Effector memory CD8-positive, alpha-beta T cell (primary cell): ENCODE measurements at regions not wholly inside any gene's neighbourhood (a gene's known extent, or its start where the extent isn't known, plus 50 kb on each side); places are given as distances from the start of the nearest gene placed in this dataset.

Experiments used
- ATAC-seq: fragments of 150-1000 bp; cut with Tn5 transposase; replicated peaks from 2 replicates; pipeline ENCODE4 v1.10.0; 2021; ENCODE audit warnings: mild to moderate bottlenecking, moderate library complexity
- DNase-seq, 3 experiments: peaks; one replicate each; pipeline ENCODE4 v3.0.0; 2021
- H3K27ac Mint-ChIP-seq, 2 donors: one replicate each; pipeline ENCODE4 v1.8.0; 2022; ENCODE audit warnings: mild to moderate bottlenecking in 2 of 2, mixed read lengths in 2 of 2, moderate library complexity in 2 of 2
- H3K27me3 Mint-ChIP-seq, 2 donors: one replicate each; pipeline ENCODE4 v1.8.0; 2022; ENCODE audit warnings: mixed read lengths in 2 of 2
- H3K36me3 Mint-ChIP-seq: one replicate; pipeline ENCODE4 v1.8.0; 2022; ENCODE audit warnings: mild to moderate bottlenecking, moderate library complexity, mixed read lengths; ENCODE audit not compliant: insufficient read depth
- H3K4me1 Mint-ChIP-seq, 2 donors: one replicate each; pipeline ENCODE4 v1.8.0; 2022; ENCODE audit warnings: low read depth in 2 of 2, mixed read lengths in 2 of 2
- H3K4me3 Mint-ChIP-seq, 2 donors: one replicate each; pipeline ENCODE4 v1.8.0; 2022; ENCODE audit warnings: mild to moderate bottlenecking in 2 of 2, mixed read lengths in 2 of 2, moderate library complexity in 2 of 2
- H3K9me3 Mint-ChIP-seq, 2 donors: one replicate each; pipeline ENCODE4 v1.8.0; 2022; ENCODE audit warnings: mixed read lengths in 2 of 2

GRCh38 chr4:125527681-125528080 is 212.9 kb downstream of the FAT4 start:
- Mint-ChIP-seq H3K27ac (no peak overlapping the region), H3K36me3 (no peaks in the 10 kb centered on the region), H3K9me3 (peaks cover 8 to 9% of the 10 kb centered on the region in 2 donors), H3K4me3 (no peak overlapping the region), H3K27me3 (no peaks in the 10 kb centered on the region), H3K4me1 (no peaks in the 10 kb centered on the region)
- ATAC-seq (no peak), DNase-seq (no peak)

- DNase-seq: no peak
- no peaks in the 10 kb centered on the region for H3K27me3 Mint-ChIP-seq
- ATAC-seq: no peak
- no peak overlapping the region for H3K27ac Mint-ChIP-seq
- H3K9me3 Mint-ChIP-seq: peaks cover 8 to 13% of the 10 kb centered on the region in 2 donors
- H3K36me3 Mint-ChIP-seq: no peaks in the 10 kb centered on the region
- H3K4me1 Mint-ChIP-seq: no peaks in the 10 kb centered on the region
- H3K4me3 Mint-ChIP-seq: no peak overlapping the region
These were observed 214.3 kb downstream of the FAT4 start for GRCh38 chr4:125529071-125529470.

GRCh38 chr4:125538670-125539069 is 223.9 kb downstream of the FAT4 start:
- ATAC-seq (no peak), DNase-seq (no peak)
- peaks cover 6 to 16% of the 10 kb centered on the region in 2 donors for H3K9me3 Mint-ChIP-seq

GRCh38 chr4:125539691-125540090 is 224.9 kb downstream of the FAT4 start:
- no peaks in the 10 kb centered on the region for H3K4me1 Mint-ChIP-seq
- no peak for DNase-seq
- peaks cover 5 to 11% of the 10 kb centered on the region in 2 donors for H3K9me3 Mint-ChIP-seq
- H3K36me3 Mint-ChIP-seq: no peaks in the 10 kb centered on the region
- no peak overlapping the region for H3K27ac Mint-ChIP-seq
- H3K27me3 Mint-ChIP-seq: no peaks in the 10 kb centered on the region
- no peak overlapping the region for H3K4me3 Mint-ChIP-seq
- ATAC-seq: no peak

More at GRCh38 chr4:125538670-125539069, 223.9 kb downstream of the FAT4 start:
- Mint-ChIP-seq H3K36me3 (no peaks in the 10 kb centered on the region), H3K27me3 (no peaks in the 10 kb centered on the region), H3K4me3 (no peak overlapping the region), H3K4me1 (no peaks in the 10 kb centered on the region), H3K27ac (no peak overlapping the region)

- H3K27ac Mint-ChIP-seq: no peak overlapping the region
- no peak overlapping the region for H3K4me3 Mint-ChIP-seq
- DNase-seq (no peak), ATAC-seq (no peak)
- no peaks in the 10 kb centered on the region for H3K36me3 Mint-ChIP-seq
- no peaks in the 10 kb centered on the region for H3K27me3 Mint-ChIP-seq
- no peaks in the 10 kb centered on the region for H3K4me1 Mint-ChIP-seq
- peaks cover 7 to 10% of the 10 kb centered on the region in 2 donors for H3K9me3 Mint-ChIP-seq
These were observed 227.2 kb downstream of the FAT4 start for GRCh38 chr4:125541836-125542385.

GRCh38 chr4:125546272-125546671 is 231.5 kb downstream of the FAT4 start:
- H3K4me1 Mint-ChIP-seq: no peaks in the 10 kb centered on the region
- H3K36me3 Mint-ChIP-seq: no peaks in the 10 kb centered on the region
- peaks cover 0 to 5% of the 10 kb centered on the region in 2 donors for H3K9me3 Mint-ChIP-seq
- ATAC-seq: no peak
- no peaks in the 10 kb centered on the region for H3K27me3 Mint-ChIP-seq
- DNase-seq: no peak
- H3K4me3 Mint-ChIP-seq: no peak overlapping the region
- no peak overlapping the region for H3K27ac Mint-ChIP-seq

- no peak overlapping the region for H3K27ac Mint-ChIP-seq
- no peaks in the 10 kb centered on the region for H3K36me3 Mint-ChIP-seq
- no peaks in the 10 kb centered on the region for H3K27me3 Mint-ChIP-seq
- DNase-seq (no peak), ATAC-seq (no peak)
- no peaks in the 10 kb centered on the region for H3K4me1 Mint-ChIP-seq
- no peak overlapping the region for H3K4me3 Mint-ChIP-seq
- peaks cover 0 to 4% of the 10 kb centered on the region in 2 donors for H3K9me3 Mint-ChIP-seq
These were observed 233.1 kb downstream of the FAT4 start for GRCh38 chr4:125547836-125548235.

GRCh38 chr4:125550769-125551168 is 236.0 kb downstream of the FAT4 start:
- Mint-ChIP-seq H3K27me3 (no peaks in the 10 kb centered on the region), H3K9me3 (peaks cover 0 to 6% of the 10 kb centered on the region in 2 donors), H3K27ac (no peak overlapping the region), H3K4me3 (no peak overlapping the region), H3K36me3 (no peaks in the 10 kb centered on the region), H3K4me1 (no peaks in the 10 kb centered on the region)
- DNase-seq: no peak
- no peak for ATAC-seq

GRCh38 chr4:125551466-125551865 is 236.7 kb downstream of the FAT4 start:
- Mint-ChIP-seq H3K9me3 (peaks cover 0 to 8% of the 10 kb centered on the region in 2 donors), H3K36me3 (no peaks in the 10 kb centered on the region), H3K27ac (no peak overlapping the region), H3K4me1 (no peaks in the 10 kb centered on the region), H3K4me3 (no peak overlapping the region), H3K27me3 (no peaks in the 10 kb centered on the region)
- DNase-seq (no peak), ATAC-seq (no peak)

GRCh38 chr4:125551967-125552366 is 237.2 kb downstream of the FAT4 start:
- H3K4me3 Mint-ChIP-seq: no peak overlapping the region
- ATAC-seq: no peak
- H3K27ac Mint-ChIP-seq: no peak overlapping the region
- H3K27me3 Mint-ChIP-seq: no peaks in the 10 kb centered on the region
- no peaks in the 10 kb centered on the region for H3K4me1 Mint-ChIP-seq
- no peak for DNase-seq
- peaks cover 0 to 8% of the 10 kb centered on the region in 2 donors for H3K9me3 Mint-ChIP-seq
- no peaks in the 10 kb centered on the region for H3K36me3 Mint-ChIP-seq

- peaks cover 0 to 7% of the 10 kb centered on the region in 2 donors for H3K9me3 Mint-ChIP-seq
- H3K36me3 Mint-ChIP-seq: no peaks in the 10 kb centered on the region
- no peak for DNase-seq
- no peaks in the 10 kb centered on the region for H3K27me3 Mint-ChIP-seq
- H3K27ac Mint-ChIP-seq: no peak overlapping the region
- no peak overlapping the region for H3K4me3 Mint-ChIP-seq
- H3K4me1 Mint-ChIP-seq: no peaks in the 10 kb centered on the region
- no peak for ATAC-seq
These were observed 257.8 kb downstream of the FAT4 start for GRCh38 chr4:125572601-125573000.

GRCh38 chr4:125573368-125573767 is 258.6 kb downstream of the FAT4 start:
- no peak for DNase-seq
- Mint-ChIP-seq H3K27me3 (no peaks in the 10 kb centered on the region), H3K36me3 (no peaks in the 10 kb centered on the region), H3K27ac (no peak overlapping the region), H3K4me1 (no peaks in the 10 kb centered on the region), H3K4me3 (no peak overlapping the region), H3K9me3 (peaks cover 0 to 7% of the 10 kb centered on the region in 2 donors)
- ATAC-seq: no peak

GRCh38 chr4:125573786-125574185 is 259.0 kb downstream of the FAT4 start:
- H3K9me3 Mint-ChIP-seq: peaks cover 0 to 7% of the 10 kb centered on the region in 2 donors
- no peak overlapping the region for H3K4me3 Mint-ChIP-seq
- H3K27me3 Mint-ChIP-seq: no peaks in the 10 kb centered on the region
- H3K4me1 Mint-ChIP-seq: no peaks in the 10 kb centered on the region
- ATAC-seq (no peak), DNase-seq (no peak)
- H3K27ac Mint-ChIP-seq: no peak overlapping the region
- H3K36me3 Mint-ChIP-seq: no peaks in the 10 kb centered on the region

- no peaks in the 10 kb centered on the region for H3K36me3 Mint-ChIP-seq
- DNase-seq (no peak), ATAC-seq (no peak)
- H3K4me1 Mint-ChIP-seq: no peaks in the 10 kb centered on the region
- H3K4me3 Mint-ChIP-seq: no peak overlapping the region
- no peaks in the 10 kb centered on the region for H3K27me3 Mint-ChIP-seq
- no peak overlapping the region for H3K27ac Mint-ChIP-seq
- peaks cover 5 to 7% of the 10 kb centered on the region in 2 donors for H3K9me3 Mint-ChIP-seq
These were observed 267.5 kb downstream of the FAT4 start for GRCh38 chr4:125582302-125582701.

GRCh38 chr4:125590158-125590557 is 275.4 kb downstream of the FAT4 start:
- Mint-ChIP-seq H3K4me1 (no peaks in the 10 kb centered on the region), H3K9me3 (peaks cover 6 to 11% of the 10 kb centered on the region in 2 donors), H3K27me3 (no peaks in the 10 kb centered on the region), H3K4me3 (no peak overlapping the region), H3K36me3 (no peaks in the 10 kb centered on the region), H3K27ac (no peak overlapping the region)
- DNase-seq: no peak
- no peak for ATAC-seq
